Esophagus mucosa (tissue), 1 donor: ENCODE measurements at regions not wholly inside any gene's neighbourhood (a gene's known extent, or its start where the extent isn't known, plus 50 kb on each side); places are given as distances from the start of the nearest gene placed in this dataset.

Source experiments
- ATAC-seq: fragments of 200-7000 bp; cut with Tn5 transposase; one replicate; pipeline ENCODE4 v1.9.1; 2020
- donor health status: DM: yes; HTN: yes; CAD: no.

- no peak for ATAC-seq
Observed at GRCh38 chr21:43316156-43316845, 110.6 kb downstream of the SIK1 start.

GRCh38 chr21:43315244-43316137 is 111.4 kb downstream of the SIK1 start:
- no peak for ATAC-seq

- no peak for ATAC-seq
Observed at GRCh38 chr21:43313939-43314405, 113.0 kb downstream of the SIK1 start.

GRCh38 chr21:43313221-43313938 is 113.6 kb downstream of the SIK1 start:
- ATAC-seq = no peak

- ATAC-seq = no peak
Observed at GRCh38 chr21:43312751-43313169, 114.2 kb downstream of the SIK1 start.

GRCh38 chr21:43312011-43312410 is 114.9 kb downstream of the SIK1 start:
- ATAC-seq = no peak

- ATAC-seq = peak; percentile 51
Observed at GRCh38 chr21:43311301-43311817, 115.6 kb downstream of the SIK1 start.

- no peak for ATAC-seq
Observed at GRCh38 chr21:43308815-43309283, 118.1 kb downstream of the SIK1 start.

- ATAC-seq = no peak
Observed at GRCh38 chr21:43308101-43308814, 118.7 kb downstream of the SIK1 start.

- no peak for ATAC-seq
Observed at GRCh38 chr21:43307677-43308070, 119.3 kb downstream of the SIK1 start.

- peak; percentile 81 for ATAC-seq
Observed at GRCh38 chr21:43306911-43307676, 119.8 kb downstream of the SIK1 start.

GRCh38 chr21:43306391-43306790 is 120.5 kb downstream of the SIK1 start:
- no peak for ATAC-seq

- ATAC-seq = no peak
Observed at GRCh38 chr21:43305811-43306311, 121.1 kb downstream of the SIK1 start.

- no peak for ATAC-seq
Observed at GRCh38 chr21:43305336-43305665, 121.6 kb downstream of the SIK1 start.

- ATAC-seq = no peak
Observed at GRCh38 chr21:43304621-43305335, 122.2 kb downstream of the SIK1 start.

- ATAC-seq = no peak
Observed at GRCh38 chr21:43304206-43304605, 122.7 kb downstream of the SIK1 start.

GRCh38 chr21:43303275-43304178 is 123.4 kb downstream of the SIK1 start:
- no peak for ATAC-seq

GRCh38 chr21:43302769-43303168 is 124.2 kb downstream of the SIK1 start:
- ATAC-seq = no peak

GRCh38 chr21:43302062-43302700 is 124.8 kb downstream of the SIK1 start:
- ATAC-seq = no peak
